ENCODE measurements at regions not wholly inside any gene's neighbourhood (a gene's known extent, or its start where the extent isn't known, plus 50 kb on each side); places are given as distances from the start of the nearest gene placed in this dataset.
"Not testable (repeated sequence)": the region's sequence is repeated elsewhere in the genome, so short reads cannot be mapped to it uniquely, and the experiment has no call there.

DNA sequence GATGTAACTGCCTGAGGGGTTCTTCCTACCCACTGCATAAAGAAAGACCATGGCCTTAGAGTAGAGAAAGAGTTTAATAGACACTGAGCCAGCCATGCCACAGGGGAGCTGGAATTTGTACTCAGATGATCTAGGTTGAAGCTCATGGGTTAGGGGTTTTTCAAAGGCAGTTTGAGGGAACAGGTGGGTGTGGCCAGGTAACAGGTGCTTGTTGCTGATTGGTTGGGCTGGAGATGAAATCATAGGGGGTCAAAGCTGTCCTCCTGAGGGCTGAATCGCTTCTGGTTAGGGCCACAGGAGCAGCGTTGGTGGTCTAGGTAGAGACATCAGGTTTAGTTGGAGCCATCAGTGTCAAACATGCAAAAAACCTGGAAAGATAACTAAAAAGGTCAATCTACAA, 59.2 kb upstream of the CSNK1A1L start:
- ATAC-seq (replicated peaks): no peak
- H3K4me1 Mint-ChIP-seq: no peaks in the 10 kb centered on the region
- no peaks in the 10 kb centered on the region for H3K36me3 Mint-ChIP-seq
- no peaks in the 10 kb centered on the region for H3K27me3 Mint-ChIP-seq
- H3K4me3 Mint-ChIP-seq: no peak overlapping the region
- H3K9me3 Mint-ChIP-seq: peaks cover 7 to 12% of the 10 kb centered on the region in 2 donors
- no peak overlapping the region for H3K27ac Mint-ChIP-seq
- DNase-seq: no peak

DNA sequence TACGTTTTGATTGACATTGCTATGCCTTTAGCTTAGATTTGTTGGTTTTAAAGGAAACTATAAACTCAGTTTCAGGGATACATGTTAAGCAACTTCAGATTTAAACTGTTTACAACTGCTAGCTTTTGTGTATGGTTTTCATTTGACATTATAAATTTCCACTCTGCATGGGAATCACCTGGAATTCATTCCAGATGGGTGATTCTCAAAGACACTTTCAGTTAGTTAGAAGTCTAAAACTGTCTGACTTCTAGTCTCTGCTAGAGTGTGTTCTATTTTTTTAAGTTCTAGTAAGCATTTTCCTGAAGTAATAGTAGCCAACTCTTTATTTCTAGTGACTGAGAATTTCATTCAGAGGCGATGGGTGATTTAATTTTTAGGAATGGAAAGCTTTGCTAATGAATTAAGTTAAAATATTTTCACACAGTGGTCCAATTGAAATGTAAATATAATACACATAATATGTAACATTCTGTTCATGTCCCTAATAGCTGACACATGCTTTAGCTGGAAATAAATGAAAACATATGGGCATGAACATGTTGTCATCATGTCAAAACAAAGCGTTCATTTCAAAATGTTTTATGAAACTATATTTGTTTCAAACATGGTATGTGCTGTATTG, 58.3 kb upstream of the CSNK1A1L start:
- Mint-ChIP-seq H3K4me1 (no peaks in the 10 kb centered on the region), H3K27me3 (no peaks in the 10 kb centered on the region), H3K36me3 (no peaks in the 10 kb centered on the region), H3K4me3 (no peak overlapping the region), H3K9me3 (peaks cover 7 to 16% of the 10 kb centered on the region in 2 donors), H3K27ac (no peak overlapping the region)
- ATAC-seq (replicated peaks): no peak
- DNase-seq: no peak

DNA sequence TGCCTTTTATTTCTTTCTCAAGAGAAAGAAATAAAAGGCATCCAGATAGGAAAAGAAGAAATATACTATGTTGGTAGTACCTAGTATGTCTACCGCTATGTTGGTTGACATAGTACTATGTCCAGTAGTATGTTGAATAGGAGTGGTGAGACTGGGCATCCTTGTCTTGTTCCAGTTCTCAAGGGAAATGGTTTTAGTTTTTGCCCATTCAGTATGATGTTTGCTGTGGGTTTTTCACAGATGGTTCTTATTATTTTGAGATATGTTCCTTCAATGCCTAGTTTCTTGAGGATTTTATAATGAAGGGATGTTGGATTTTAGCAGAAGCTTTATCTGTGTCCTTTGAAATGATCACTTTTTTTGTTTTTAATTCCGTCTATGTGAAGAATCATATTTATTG, 53.0 kb upstream of the CSNK1A1L start:
- Mint-ChIP-seq H3K27me3 (no peaks in the 10 kb centered on the region), H3K36me3 (no peaks in the 10 kb centered on the region), H3K4me3 (no peak overlapping the region), H3K9me3 (peaks cover 11 to 17% of the 10 kb centered on the region in 2 donors), H3K27ac (no peak overlapping the region), H3K4me1 (no peaks in the 10 kb centered on the region)
- DNase-seq: no peak
- no peak for ATAC-seq (replicated peaks)

DNA sequence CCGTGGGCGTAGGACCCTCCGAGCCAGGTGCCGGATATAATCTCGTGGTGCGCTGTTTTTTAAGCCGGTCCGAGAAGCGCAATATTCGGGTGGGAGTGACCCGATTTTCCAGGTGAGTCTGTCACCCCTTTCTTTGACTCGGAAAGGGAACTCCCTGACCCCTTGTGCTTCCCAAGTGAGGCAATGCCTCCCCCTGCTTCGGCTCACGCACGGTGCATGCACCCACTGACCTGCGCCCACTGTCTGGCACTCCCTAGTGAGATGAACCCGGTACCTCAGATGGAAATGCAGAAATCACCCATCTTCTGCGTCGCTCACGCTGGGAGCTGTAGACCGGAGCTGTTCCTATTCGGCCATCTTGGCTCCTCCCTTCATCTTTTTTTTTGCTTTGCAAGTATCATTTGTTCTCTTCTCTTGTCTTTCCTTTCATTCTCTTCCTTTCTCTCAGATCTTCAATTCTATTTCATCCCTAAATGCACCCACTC, 50.2 kb upstream of the CSNK1A1L start:
- H3K36me3 Mint-ChIP-seq; H3K4me1 Mint-ChIP-seq; ATAC-seq (replicated peaks); H3K27ac Mint-ChIP-seq; H3K4me3 Mint-ChIP-seq; H3K27me3 Mint-ChIP-seq; DNase-seq: not testable (repeated sequence)
- peaks cover 11 to 15% of the 10 kb centered on the region in 2 donors for H3K9me3 Mint-ChIP-seq
